Upper lobe of right lung (tissue), 1 donor: ENCODE measurements at regions not wholly inside any gene's neighbourhood (a gene's known extent, or its start where the extent isn't known, plus 50 kb on each side); places are given as distances from the start of the nearest gene placed in this dataset.

Experiments used
- ATAC-seq: fragments of 200-7000 bp; cut with Tn5 transposase; one replicate; pipeline ENCODE4 v1.9.1; 2020; ENCODE audit warnings: mild to moderate bottlenecking, moderate library complexity
- DNase-seq: peaks from one replicate; pipeline ENCODE4 v3.0.0-alpha.2; 2020
- H3K27ac ChIP-seq: fragments of 200-600 bp; one replicate; pipeline ENCODE4 v1.8.0; 2022
- H3K27me3 ChIP-seq: fragments of 200-600 bp; one replicate; pipeline ENCODE4 v1.8.0; 2022; ENCODE audit warnings: mild to moderate bottlenecking
- H3K36me3 ChIP-seq: fragments of 200-600 bp; one replicate; pipeline ENCODE4 v1.8.0; 2022
- H3K4me1 ChIP-seq: fragments of 200-600 bp; one replicate; pipeline ENCODE4 v1.8.0; 2022
- H3K4me3 ChIP-seq: fragments of 200-600 bp; one replicate; pipeline ENCODE4 v1.8.0; 2022; ENCODE audit warnings: mild to moderate bottlenecking
- H3K9me3 ChIP-seq: fragments of 200-600 bp; one replicate; pipeline ENCODE4 v1.8.0; 2022
- CTCF ChIP-seq: fragments of 200-600 bp; IDR thresholded peaks from one replicate; pipeline ENCODE4 v1.8.0; 2022; ENCODE audit warnings: antibody characterized with exemption
- intact Hi-C: fragments of 100-400 bp; cut with DNase I; formaldehyde crosslinking; loops from one replicate; pipeline ENCODE4 v1.11.0; 2022
- donor health status: DM: no; HTN: yes; CAD: no; lungs with severe emphysema.

GRCh38 chr3:157838457-157838856 lies 267.8 kb downstream of the SHOX2 start:
- Histone ChIP-seq H3K4me1 (no peaks in the 10 kb centered on the region), H3K27ac (no peak overlapping the region), H3K27me3 (no peaks in the 10 kb centered on the region), H3K9me3 (no peaks in the 10 kb centered on the region), H3K4me3 (no peak overlapping the region), H3K36me3 (no peaks in the 10 kb centered on the region)
- intact Hi-C loops = no loop called here
- no peak for ATAC-seq
- no peak for TF ChIP-seq CTCF
- no peak for DNase-seq

- Histone ChIP-seq H3K27me3 (no peaks in the 10 kb centered on the region), H3K4me3 (no peak overlapping the region), H3K4me1 (no peaks in the 10 kb centered on the region), H3K27ac (no peak overlapping the region), H3K9me3 (no peaks in the 10 kb centered on the region), H3K36me3 (no peaks in the 10 kb centered on the region)
- TF ChIP-seq CTCF = no peak
- DNase-seq (no peak), ATAC-seq (no peak)
- intact Hi-C loops = no loop called here
Measured at GRCh38 chr3:157837336-157837735, 268.9 kb downstream of the SHOX2 start.

- no peaks in the 10 kb centered on the region for H3K36me3 ChIP-seq
- intact Hi-C loops = no loop called here
- H3K9me3 ChIP-seq = no peaks in the 10 kb centered on the region
- DNase-seq (no peak), ATAC-seq (no peak)
- TF ChIP-seq CTCF = no peak
- H3K4me3 ChIP-seq = no peak overlapping the region
- no peak overlapping the region for H3K27ac ChIP-seq
- H3K4me1 ChIP-seq = no peaks in the 10 kb centered on the region
- no peaks in the 10 kb centered on the region for H3K27me3 ChIP-seq
Measured at GRCh38 chr3:157836022-157836421, 270.2 kb downstream of the SHOX2 start.

- no peaks in the 10 kb centered on the region for H3K27me3 ChIP-seq
- intact Hi-C loops = no loop called here
- peaks cover 9% of the 10 kb centered on the region for H3K9me3 ChIP-seq
- TF ChIP-seq CTCF = no peak
- no peaks in the 10 kb centered on the region for H3K36me3 ChIP-seq
- H3K27ac ChIP-seq = no peak overlapping the region
- no peaks in the 10 kb centered on the region for H3K4me1 ChIP-seq
- no peak overlapping the region for H3K4me3 ChIP-seq
- ATAC-seq = no peak
- DNase-seq = no peak
Measured at GRCh38 chr3:157832588-157832987, 273.6 kb downstream of the SHOX2 start.

- intact Hi-C loops = no loop called here
Measured at GRCh38 chr3:157830556-157831236, 275.5 kb downstream of the SHOX2 start.

More at GRCh38 chr3:157830556-157831236, 275.5 kb downstream of the SHOX2 start:
- H3K27me3 ChIP-seq = no peaks in the 10 kb centered on the region
- no peaks in the 10 kb centered on the region for H3K36me3 ChIP-seq
- no peak for ATAC-seq
- DNase-seq = no peak
- no peak overlapping the region for H3K27ac ChIP-seq
- peaks cover 9% of the 10 kb centered on the region for H3K9me3 ChIP-seq
- H3K4me1 ChIP-seq = no peaks in the 10 kb centered on the region
- TF ChIP-seq CTCF = no peak
- no peak overlapping the region for H3K4me3 ChIP-seq
